ENCODE measurements at regions not wholly inside any gene's neighbourhood (a gene's known extent, or its start where the extent isn't known, plus 50 kb on each side); places are given as distances from the start of the nearest gene placed in this dataset.

GRCh38 chr12:91561301-91561957, 378.8 kb upstream of the DCN start:
- H3K9me3 Mint-ChIP-seq = peaks cover 13 to 16% of the 10 kb centered on the region in 2 donors
- peaks cover 0 to 4% of the 10 kb centered on the region in 2 donors for H3K36me3 Mint-ChIP-seq
- H3K4me1 Mint-ChIP-seq = peaks cover 5 to 14% of the 10 kb centered on the region in 2 donors
- DNase-seq = no peak
- no peak overlapping the region for H3K27ac Mint-ChIP-seq
- ATAC-seq (replicated peaks) = no peak
- H3K27me3 Mint-ChIP-seq = peaks cover 19 to 21% of the 10 kb centered on the region in 2 donors
- H3K4me3 Mint-ChIP-seq = no peak overlapping the region

GRCh38 chr12:91556909-91557308, 374.3 kb upstream of the DCN start:
- Mint-ChIP-seq H3K9me3 (peaks cover 13 to 16% of the 10 kb centered on the region in 2 donors), H3K27ac (no peak overlapping the region), H3K36me3 (peaks cover 0 to 4% of the 10 kb centered on the region in 2 donors), H3K4me3 (no peak overlapping the region), H3K4me1 (peaks cover 3 to 6% of the 10 kb centered on the region in 2 donors), H3K27me3 (peaks cover 27 to 29% of the 10 kb centered on the region in 2 donors)
- ATAC-seq (replicated peaks) (no peak), DNase-seq (no peak)

- no peak overlapping the region for H3K27ac Mint-ChIP-seq
- DNase-seq = no peak
- H3K4me3 Mint-ChIP-seq = no peak overlapping the region
- H3K9me3 Mint-ChIP-seq = peaks cover 13 to 16% of the 10 kb centered on the region in 2 donors
- peaks cover 3 to 5% of the 10 kb centered on the region in 2 donors for H3K4me1 Mint-ChIP-seq
- ATAC-seq (replicated peaks) = no peak
- peaks cover 27 to 29% of the 10 kb centered on the region in 2 donors for H3K27me3 Mint-ChIP-seq
- H3K36me3 Mint-ChIP-seq = peaks cover 0 to 4% of the 10 kb centered on the region in 2 donors
Observed at GRCh38 chr12:91555436-91556415, 373.1 kb upstream of the DCN start.

- DNase-seq = no peak
- no peak overlapping the region for H3K27ac Mint-ChIP-seq
Observed at GRCh38 chr12:91551927-91552326, 369.3 kb upstream of the DCN start.

GRCh38 chr12:91551242-91551641, 368.6 kb upstream of the DCN start:
- Mint-ChIP-seq H3K36me3 (no peaks in the 10 kb centered on the region), H3K4me1 (peaks cover 3 to 5% of the 10 kb centered on the region in 2 donors), H3K9me3 (peaks cover 3% of the 10 kb centered on the region in 2 donors), H3K27me3 (peaks cover 16 to 25% of the 10 kb centered on the region in 2 donors), H3K27ac (no peak overlapping the region), H3K4me3 (no peak overlapping the region)
- DNase-seq (no peak), ATAC-seq (replicated peaks) (no peak)

More at GRCh38 chr12:91551927-91552326, 369.3 kb upstream of the DCN start:
- Mint-ChIP-seq H3K9me3 (no peaks in the 10 kb centered on the region), H3K4me3 (no peak overlapping the region), H3K4me1 (peaks cover 3 to 5% of the 10 kb centered on the region in 2 donors), H3K36me3 (no peaks in the 10 kb centered on the region), H3K27me3 (peaks cover 13 to 21% of the 10 kb centered on the region in 2 donors)
- ATAC-seq (replicated peaks) = peak in 1 of 2 donors; percentile 20

GRCh38 chr12:91542666-91543065, 360.0 kb upstream of the DCN start:
- DNase-seq = no peak
- Mint-ChIP-seq H3K36me3 (no peaks in the 10 kb centered on the region), H3K27me3 (peaks cover 19 to 23% of the 10 kb centered on the region in 2 donors), H3K4me3 (no peak overlapping the region), H3K9me3 (peaks cover 6 to 7% of the 10 kb centered on the region in 2 donors), H3K27ac (no peak overlapping the region), H3K4me1 (no peaks in the 10 kb centered on the region)
- ATAC-seq (replicated peaks) = no peak

GRCh38 chr12:91542067-91542466, 359.4 kb upstream of the DCN start:
- Mint-ChIP-seq H3K27ac (no peak overlapping the region), H3K4me1 (no peaks in the 10 kb centered on the region), H3K4me3 (no peak overlapping the region), H3K9me3 (peaks cover 6 to 7% of the 10 kb centered on the region in 2 donors), H3K36me3 (no peaks in the 10 kb centered on the region), H3K27me3 (peaks cover 17 to 21% of the 10 kb centered on the region in 2 donors)
- ATAC-seq (replicated peaks) (no peak), DNase-seq (no peak)

- no peak for DNase-seq
- H3K27me3 Mint-ChIP-seq = peaks cover 5 to 8% of the 10 kb centered on the region in 2 donors
- no peak overlapping the region for H3K27ac Mint-ChIP-seq
- no peaks in the 10 kb centered on the region for H3K4me1 Mint-ChIP-seq
- no peak overlapping the region for H3K4me3 Mint-ChIP-seq
- peaks cover 3 to 9% of the 10 kb centered on the region in 2 donors for H3K9me3 Mint-ChIP-seq
- no peak for ATAC-seq (replicated peaks)
- peaks cover 4 to 7% of the 10 kb centered on the region in 2 donors for H3K36me3 Mint-ChIP-seq
Observed at GRCh38 chr12:91538418-91538817, 355.8 kb upstream of the DCN start.

GRCh38 chr12:91533366-91533765, 350.7 kb upstream of the DCN start:
- DNase-seq (no peak), ATAC-seq (replicated peaks) (no peak)
- peaks cover 4 to 7% of the 10 kb centered on the region in 2 donors for H3K36me3 Mint-ChIP-seq
- no peaks in the 10 kb centered on the region for H3K4me1 Mint-ChIP-seq
- H3K9me3 Mint-ChIP-seq = peaks cover 3 to 9% of the 10 kb centered on the region in 2 donors
- H3K4me3 Mint-ChIP-seq = no peak overlapping the region
- H3K27ac Mint-ChIP-seq = no peak overlapping the region
- H3K27me3 Mint-ChIP-seq = peaks cover 4 to 5% of the 10 kb centered on the region in 2 donors

GRCh38 chr12:91529829-91530228, 347.2 kb upstream of the DCN start:
- no peak for DNase-seq
- H3K4me3 Mint-ChIP-seq = no peak overlapping the region
- no peaks in the 10 kb centered on the region for H3K4me1 Mint-ChIP-seq
- peaks cover 3 to 5% of the 10 kb centered on the region in 2 donors for H3K9me3 Mint-ChIP-seq
- no peak overlapping the region for H3K27ac Mint-ChIP-seq
- peaks cover 0 to 5% of the 10 kb centered on the region in 2 donors for H3K27me3 Mint-ChIP-seq
- no peak for ATAC-seq (replicated peaks)
- peaks cover 3 to 5% of the 10 kb centered on the region in 2 donors for H3K36me3 Mint-ChIP-seq

GRCh38 chr12:91523831-91524230, 341.2 kb upstream of the DCN start:
- DNase-seq = no peak
- H3K9me3 Mint-ChIP-seq = peaks cover 0 to 3% of the 10 kb centered on the region in 2 donors
- no peak for ATAC-seq (replicated peaks)
- no peaks in the 10 kb centered on the region for H3K36me3 Mint-ChIP-seq
- no peaks in the 10 kb centered on the region for H3K4me1 Mint-ChIP-seq
- no peak overlapping the region for H3K4me3 Mint-ChIP-seq
- no peak overlapping the region for H3K27ac Mint-ChIP-seq
- H3K27me3 Mint-ChIP-seq = peaks cover 0 to 19% of the 10 kb centered on the region in 2 donors

- DNase-seq (no peak), ATAC-seq (replicated peaks) (peak in 1 of 2 donors; percentile 23)
- no peaks in the 10 kb centered on the region for H3K4me1 Mint-ChIP-seq
- no peak overlapping the region for H3K4me3 Mint-ChIP-seq
- no peaks in the 10 kb centered on the region for H3K36me3 Mint-ChIP-seq
- peaks cover 0 to 4% of the 10 kb centered on the region in 2 donors for H3K9me3 Mint-ChIP-seq
- H3K27ac Mint-ChIP-seq = no peak overlapping the region
- H3K27me3 Mint-ChIP-seq = peaks cover 12 to 22% of the 10 kb centered on the region in 2 donors
Observed at GRCh38 chr12:91516695-91517047, 334.1 kb upstream of the DCN start.

- no peaks in the 10 kb centered on the region for H3K36me3 Mint-ChIP-seq
- H3K4me3 Mint-ChIP-seq = no peak overlapping the region
- DNase-seq (no peak), ATAC-seq (replicated peaks) (no peak)
- H3K27me3 Mint-ChIP-seq = peaks cover 18 to 22% of the 10 kb centered on the region in 2 donors
- H3K4me1 Mint-ChIP-seq = no peaks in the 10 kb centered on the region
- peaks cover 0 to 4% of the 10 kb centered on the region in 2 donors for H3K9me3 Mint-ChIP-seq
- no peak overlapping the region for H3K27ac Mint-ChIP-seq
Observed at GRCh38 chr12:91515944-91516694, 333.5 kb upstream of the DCN start.

- ATAC-seq (replicated peaks) (no peak), DNase-seq (no peak)
- no peaks in the 10 kb centered on the region for H3K4me1 Mint-ChIP-seq
- H3K36me3 Mint-ChIP-seq = no peaks in the 10 kb centered on the region
- H3K9me3 Mint-ChIP-seq = peaks cover 0 to 1% of the 10 kb centered on the region in 2 donors
- no peak overlapping the region for H3K4me3 Mint-ChIP-seq
- H3K27me3 Mint-ChIP-seq = peaks cover 16 to 28% of the 10 kb centered on the region in 2 donors
- H3K27ac Mint-ChIP-seq = no peak overlapping the region
Observed at GRCh38 chr12:91513313-91513712, 330.7 kb upstream of the DCN start.
